ENCODE measurements at regions not wholly inside any gene's neighbourhood (a gene's known extent, or its start where the extent isn't known, plus 50 kb on each side); places are given as distances from the start of the nearest gene placed in this dataset.

- TF ChIP-seq POLR2AphosphoS5 (IDR thresholded peaks at IDR 0.05): no peak
- no peak for TF ChIP-seq CTCF (IDR thresholded peaks at IDR 0.05)
- no peak for TF ChIP-seq POLR2A (IDR thresholded peaks at IDR 0.05)
- no peak for TF ChIP-seq EP300 (IDR thresholded peaks at IDR 0.05; ENCODE audit: low read depth)
Observed at GRCh38 chr15:25238126-25238525, 200.7 kb downstream of the UBE3A start.

Data from transverse colon (tissue), 4 donors.